ENCODE measurements at regions not wholly inside any gene's neighbourhood (a gene's known extent, or its start where the extent isn't known, plus 50 kb on each side); places are given as distances from the start of the nearest gene placed in this dataset.

DNA sequence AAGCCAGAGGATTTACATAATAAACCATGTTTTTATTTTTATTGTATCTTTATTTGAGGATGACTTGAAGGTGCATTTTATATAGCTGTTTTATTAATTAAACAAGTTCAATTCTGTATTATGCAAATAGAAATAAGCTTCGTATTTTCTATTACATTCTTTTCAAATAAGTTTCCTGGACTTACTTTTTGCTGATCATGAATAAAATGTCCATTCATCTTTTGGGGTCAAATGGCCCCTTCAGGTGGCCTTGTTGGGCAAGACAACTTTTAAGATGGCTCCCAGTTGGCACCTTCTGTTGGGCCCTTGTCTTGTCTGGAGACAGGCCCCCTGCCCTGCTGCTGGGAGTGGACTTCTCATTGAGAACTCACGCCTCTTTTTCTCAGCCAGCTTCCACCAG, 654.6 kb upstream of the NOX3 start:
- no peak overlapping the region for H3K4me3 ChIP-seq (ENCODE audit: low read length)
- TF ChIP-seq, protein P1, sequence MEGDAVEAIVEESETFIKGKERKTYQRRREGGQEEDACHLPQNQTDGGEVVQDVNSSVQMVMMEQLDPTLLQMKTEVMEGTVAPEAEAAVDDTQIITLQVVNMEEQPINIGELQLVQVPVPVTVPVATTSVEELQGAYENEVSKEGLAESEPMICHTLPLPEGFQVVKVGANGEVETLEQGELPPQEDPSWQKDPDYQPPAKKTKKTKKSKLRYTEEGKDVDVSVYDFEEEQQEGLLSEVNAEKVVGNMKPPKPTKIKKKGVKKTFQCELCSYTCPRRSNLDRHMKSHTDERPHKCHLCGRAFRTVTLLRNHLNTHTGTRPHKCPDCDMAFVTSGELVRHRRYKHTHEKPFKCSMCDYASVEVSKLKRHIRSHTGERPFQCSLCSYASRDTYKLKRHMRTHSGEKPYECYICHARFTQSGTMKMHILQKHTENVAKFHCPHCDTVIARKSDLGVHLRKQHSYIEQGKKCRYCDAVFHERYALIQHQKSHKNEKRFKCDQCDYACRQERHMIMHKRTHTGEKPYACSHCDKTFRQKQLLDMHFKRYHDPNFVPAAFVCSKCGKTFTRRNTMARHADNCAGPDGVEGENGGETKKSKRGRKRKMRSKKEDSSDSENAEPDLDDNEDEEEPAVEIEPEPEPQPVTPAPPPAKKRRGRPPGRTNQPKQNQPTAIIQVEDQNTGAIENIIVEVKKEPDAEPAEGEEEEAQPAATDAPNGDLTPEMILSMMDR (IDR thresholded peaks at IDR 0.05; ENCODE audit: insufficient read depth, low read depth, low read length, missing control alignments) = no peak
- DNase-seq (ENCODE audit: low read depth) = no peak

DNA sequence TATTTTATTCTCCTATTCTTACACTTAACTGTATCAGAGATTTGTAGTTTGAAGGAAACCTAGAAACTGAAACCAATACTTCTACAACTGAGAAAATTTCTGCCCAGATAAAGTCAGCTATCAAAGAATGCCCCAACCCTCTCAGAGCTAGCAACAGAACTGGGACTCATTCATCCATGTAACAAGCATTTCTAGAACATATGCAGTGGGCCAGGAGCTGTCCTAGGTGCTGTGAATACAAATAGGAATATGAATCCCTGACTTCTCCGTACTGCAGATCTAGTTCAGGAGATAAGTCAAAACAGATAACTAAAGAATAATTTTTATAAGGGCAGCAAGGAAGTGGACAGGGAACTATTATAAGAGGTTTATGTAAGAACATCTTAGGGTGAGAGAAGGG, 654.1 kb upstream of the NOX3 start:
- TF ChIP-seq, protein P1 (IDR thresholded peaks at IDR 0.05; ENCODE audit: insufficient read depth, low read depth, low read length, missing control alignments) = no peak
- no peak overlapping the region for H3K4me3 ChIP-seq (ENCODE audit: low read length)
- DNase-seq (ENCODE audit: low read depth) = no peak

DNA sequence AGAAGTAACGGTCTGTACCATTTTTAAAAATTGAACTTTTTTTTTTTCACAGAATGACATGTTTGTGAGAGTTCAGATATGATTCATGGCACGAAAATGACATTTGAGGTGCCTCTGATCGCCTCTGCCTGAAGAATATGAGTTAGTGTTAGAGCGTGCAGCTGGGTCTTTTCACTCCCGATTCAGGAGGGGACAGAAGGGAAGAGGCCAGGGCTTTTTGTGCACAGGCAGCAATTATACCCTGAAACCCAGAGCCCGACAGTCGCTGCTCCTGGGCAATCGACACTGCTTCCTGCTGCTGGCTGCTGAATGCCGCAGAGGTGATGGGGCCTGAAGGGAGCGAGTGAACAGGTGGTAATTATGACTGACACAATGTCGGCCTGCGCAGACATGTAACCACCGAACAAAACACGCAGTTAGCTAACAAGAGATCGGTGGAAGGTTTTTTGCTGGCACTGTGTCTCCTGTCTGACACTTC, 652.0 kb upstream of the NOX3 start:
- no peak overlapping the region for H3K4me3 ChIP-seq (ENCODE audit: low read length)
- peak; percentile 3 for DNase-seq (ENCODE audit: low read depth)

DNA sequence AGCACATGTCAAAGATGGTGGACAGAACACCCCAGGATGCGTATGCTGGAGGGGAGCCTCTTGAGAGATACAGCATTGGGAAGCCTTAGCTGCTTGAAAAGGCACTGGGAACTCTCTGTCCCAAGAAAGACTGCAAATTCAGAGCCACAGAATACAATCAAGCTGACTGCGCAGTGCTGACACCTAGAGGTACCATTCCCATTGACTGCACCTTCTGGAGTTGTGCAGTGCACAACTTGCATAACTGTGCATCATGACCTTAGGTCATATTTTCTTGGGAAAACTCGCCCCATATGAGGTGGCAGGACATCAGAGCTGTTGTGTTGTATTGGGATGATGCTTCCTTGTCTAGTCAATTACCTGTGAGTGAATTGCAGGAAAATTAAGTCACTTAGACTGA, 646.5 kb upstream of the NOX3 start:
- TF ChIP-seq, protein P1 (IDR thresholded peaks at IDR 0.05; ENCODE audit: insufficient read depth, low read depth, low read length, missing control alignments) = peak; percentile 11
- peak; percentile 18 for DNase-seq (ENCODE audit: low read depth)

More for the DNA sequence above, 652.0 kb upstream of the NOX3 start:
- TF ChIP-seq, protein P1 (IDR thresholded peaks at IDR 0.05; ENCODE audit: insufficient read depth, low read depth, low read length, missing control alignments) = no peak

DNA sequence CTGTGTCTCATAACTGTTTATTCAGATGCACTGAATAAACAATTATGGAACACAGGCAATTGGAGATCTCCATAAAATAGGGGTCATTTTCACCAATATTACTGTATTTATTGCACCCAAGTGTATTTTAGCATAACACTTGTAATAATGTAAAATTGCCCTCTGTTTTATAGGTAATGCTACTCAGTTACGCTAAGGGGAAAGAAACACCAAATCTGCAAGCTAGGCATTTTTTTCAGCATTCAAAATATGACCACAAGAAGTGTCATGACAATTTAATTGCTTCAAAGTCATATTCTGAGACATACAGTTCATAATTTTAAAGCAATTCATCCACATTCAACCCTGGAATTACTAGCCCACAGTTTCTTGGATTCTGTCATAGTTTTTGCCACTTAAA, 643.2 kb upstream of the NOX3 start:
- DNase-seq (ENCODE audit: low read depth) = no peak
- TF ChIP-seq, protein P1 (IDR thresholded peaks at IDR 0.05; ENCODE audit: insufficient read depth, low read depth, low read length, missing control alignments) = no peak
- H3K4me3 ChIP-seq (ENCODE audit: low read length) = no peak overlapping the region

More for the DNA sequence above, 646.5 kb upstream of the NOX3 start:
- no peak overlapping the region for H3K4me3 ChIP-seq (ENCODE audit: low read length)

DNA sequence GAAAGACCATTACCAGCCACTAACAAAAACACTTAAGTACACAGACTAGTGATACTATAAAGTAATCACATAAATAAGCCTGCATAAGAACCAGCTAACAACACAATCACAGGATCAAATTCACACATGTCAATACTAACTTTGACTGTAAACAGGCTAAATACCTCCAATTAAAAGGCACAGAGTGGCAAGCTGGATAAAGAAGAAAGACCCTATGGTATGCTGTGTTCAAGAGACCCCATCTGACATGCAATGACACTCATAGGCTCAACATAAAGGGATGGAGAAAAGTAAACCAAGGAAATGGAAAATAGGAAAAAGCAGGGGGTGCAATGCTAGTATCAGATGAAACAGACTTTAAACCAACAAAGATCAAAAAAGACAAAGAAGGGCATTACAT, 631.8 kb upstream of the NOX3 start:
- DNase-seq (ENCODE audit: low read depth) = no peak
- H3K4me3 ChIP-seq (ENCODE audit: low read length) = no peak overlapping the region
- TF ChIP-seq, protein P1 (IDR thresholded peaks at IDR 0.05; ENCODE audit: insufficient read depth, low read depth, low read length, missing control alignments) = no peak

DNA sequence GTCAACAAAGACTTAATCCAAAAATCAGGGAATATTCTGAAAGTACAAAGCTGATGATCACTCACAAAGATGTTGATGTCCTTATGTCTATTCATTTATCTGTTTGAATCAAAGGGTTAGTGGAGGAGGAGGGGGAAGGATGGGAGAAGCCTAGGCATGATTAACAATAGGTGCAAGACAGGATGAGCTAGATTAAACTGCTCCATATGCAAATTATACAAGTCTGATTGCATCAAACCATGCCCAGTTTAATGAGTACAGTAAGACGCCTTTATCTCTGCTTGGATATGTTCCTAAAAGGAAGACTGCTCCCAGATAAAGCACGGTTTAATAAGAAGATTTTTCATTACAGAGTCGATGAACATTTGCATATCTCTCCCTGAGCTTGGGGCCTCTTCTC, 626.4 kb upstream of the NOX3 start:
- no peak overlapping the region for H3K4me3 ChIP-seq (ENCODE audit: low read length)
- no peak for DNase-seq (ENCODE audit: low read depth)
- TF ChIP-seq, protein P1 (IDR thresholded peaks at IDR 0.05; ENCODE audit: insufficient read depth, low read depth, low read length, missing control alignments) = no peak
